ENCODE measurements at regions not wholly inside any gene's neighbourhood (a gene's known extent, or its start where the extent isn't known, plus 50 kb on each side); places are given as distances from the start of the nearest gene placed in this dataset.

- no peaks in the 10 kb centered on the region for H3K36me3 Mint-ChIP-seq
- no peak overlapping the region for H3K4me3 Mint-ChIP-seq
- H3K27ac Mint-ChIP-seq, result peak overlapping the region; percentile 73
- ATAC-seq, result no peak
- H3K9me3 Mint-ChIP-seq, result peaks cover 2% of the 10 kb centered on the region
- H3K4me1 Mint-ChIP-seq, result peaks cover 30% of the 10 kb centered on the region
- H3K27me3 Mint-ChIP-seq, result peaks cover 11% of the 10 kb centered on the region
Observed at GRCh38 chr11:64450168-64450560, 91.2 kb downstream of the RPS6KA4 start.

GRCh38 chr11:64451856-64452255 is 92.9 kb downstream of the RPS6KA4 start:
- H3K27ac Mint-ChIP-seq, result no peak overlapping the region
- peaks cover 2% of the 10 kb centered on the region for H3K9me3 Mint-ChIP-seq
- ATAC-seq, result no peak
- no peaks in the 10 kb centered on the region for H3K36me3 Mint-ChIP-seq
- peaks cover 26% of the 10 kb centered on the region for H3K27me3 Mint-ChIP-seq
- peaks cover 30% of the 10 kb centered on the region for H3K4me1 Mint-ChIP-seq
- no peak overlapping the region for H3K4me3 Mint-ChIP-seq

GRCh38 chr11:64453466-64453865 is 94.5 kb downstream of the RPS6KA4 start:
- ATAC-seq, result no peak
- Mint-ChIP-seq H3K9me3 (peaks cover 2% of the 10 kb centered on the region), H3K27me3 (peaks cover 26% of the 10 kb centered on the region), H3K36me3 (no peaks in the 10 kb centered on the region), H3K4me1 (peaks cover 22% of the 10 kb centered on the region), H3K27ac (no peak overlapping the region), H3K4me3 (no peak overlapping the region)

- H3K4me1 Mint-ChIP-seq, result peaks cover 5% of the 10 kb centered on the region
- no peak overlapping the region for H3K27ac Mint-ChIP-seq
Observed at GRCh38 chr11:64455456-64456261, 96.7 kb downstream of the RPS6KA4 start.

GRCh38 chr11:64456509-64457320 is 97.8 kb downstream of the RPS6KA4 start:
- Mint-ChIP-seq H3K36me3 (no peaks in the 10 kb centered on the region), H3K4me1 (peaks cover 5% of the 10 kb centered on the region), H3K9me3 (peaks cover 2% of the 10 kb centered on the region), H3K27ac (no peak overlapping the region), H3K4me3 (no peak overlapping the region), H3K27me3 (peaks cover 34% of the 10 kb centered on the region)
- ATAC-seq, result no peak

More at GRCh38 chr11:64455456-64456261, 96.7 kb downstream of the RPS6KA4 start:
- H3K27me3 Mint-ChIP-seq, result peaks cover 32% of the 10 kb centered on the region
- no peaks in the 10 kb centered on the region for H3K36me3 Mint-ChIP-seq
- no peak overlapping the region for H3K4me3 Mint-ChIP-seq
- ATAC-seq, result no peak
- peaks cover 2% of the 10 kb centered on the region for H3K9me3 Mint-ChIP-seq

- H3K4me3 Mint-ChIP-seq, result no peak overlapping the region
- H3K4me1 Mint-ChIP-seq, result peaks cover 5% of the 10 kb centered on the region
- no peak overlapping the region for H3K27ac Mint-ChIP-seq
- peaks cover 2% of the 10 kb centered on the region for H3K9me3 Mint-ChIP-seq
- no peaks in the 10 kb centered on the region for H3K36me3 Mint-ChIP-seq
- H3K27me3 Mint-ChIP-seq, result peaks cover 34% of the 10 kb centered on the region
- ATAC-seq, result no peak
Observed at GRCh38 chr11:64457416-64458010, 98.2 kb upstream of the SLC22A11 start.

- H3K36me3 Mint-ChIP-seq, result no peaks in the 10 kb centered on the region
- H3K27me3 Mint-ChIP-seq, result peaks cover 26% of the 10 kb centered on the region
- no peaks in the 10 kb centered on the region for H3K4me1 Mint-ChIP-seq
- ATAC-seq, result no peak
- H3K9me3 Mint-ChIP-seq, result no peaks in the 10 kb centered on the region
- no peak overlapping the region for H3K4me3 Mint-ChIP-seq
- no peak overlapping the region for H3K27ac Mint-ChIP-seq
Observed at GRCh38 chr11:64458997-64459396, 96.7 kb upstream of the SLC22A11 start.

GRCh38 chr11:64459609-64460008 is 96.1 kb upstream of the SLC22A11 start:
- Mint-ChIP-seq H3K27me3 (peaks cover 26% of the 10 kb centered on the region), H3K9me3 (no peaks in the 10 kb centered on the region), H3K36me3 (no peaks in the 10 kb centered on the region), H3K27ac (no peak overlapping the region), H3K4me1 (no peaks in the 10 kb centered on the region), H3K4me3 (no peak overlapping the region)
- no peak for ATAC-seq

- no peaks in the 10 kb centered on the region for H3K9me3 Mint-ChIP-seq
- no peak overlapping the region for H3K4me3 Mint-ChIP-seq
- H3K27ac Mint-ChIP-seq, result no peak overlapping the region
- H3K4me1 Mint-ChIP-seq, result no peaks in the 10 kb centered on the region
- no peak for ATAC-seq
- no peaks in the 10 kb centered on the region for H3K36me3 Mint-ChIP-seq
- peaks cover 14% of the 10 kb centered on the region for H3K27me3 Mint-ChIP-seq
Observed at GRCh38 chr11:64461081-64461480, 94.7 kb upstream of the SLC22A11 start.

GRCh38 chr11:64466115-64466718 is 89.5 kb upstream of the SLC22A11 start:
- ATAC-seq, result no peak
- H3K9me3 Mint-ChIP-seq, result peaks cover 5% of the 10 kb centered on the region
- peaks cover 8% of the 10 kb centered on the region for H3K27me3 Mint-ChIP-seq
- peaks cover 6% of the 10 kb centered on the region for H3K36me3 Mint-ChIP-seq
- no peak overlapping the region for H3K27ac Mint-ChIP-seq
- H3K4me3 Mint-ChIP-seq, result no peak overlapping the region
- H3K4me1 Mint-ChIP-seq, result no peaks in the 10 kb centered on the region

- H3K27me3 Mint-ChIP-seq, result peaks cover 30% of the 10 kb centered on the region
- H3K27ac Mint-ChIP-seq, result no peak overlapping the region
- H3K9me3 Mint-ChIP-seq, result peaks cover 5% of the 10 kb centered on the region
- no peak overlapping the region for H3K4me3 Mint-ChIP-seq
- no peak for ATAC-seq
- peaks cover 6% of the 10 kb centered on the region for H3K36me3 Mint-ChIP-seq
- no peaks in the 10 kb centered on the region for H3K4me1 Mint-ChIP-seq
Observed at GRCh38 chr11:64469288-64469687, 86.5 kb upstream of the SLC22A11 start.

GRCh38 chr11:64472593-64473455 is 82.9 kb upstream of the SLC22A11 start:
- Mint-ChIP-seq H3K27ac (no peak overlapping the region), H3K4me3 (no peak overlapping the region), H3K36me3 (peaks cover 6% of the 10 kb centered on the region), H3K9me3 (peaks cover 5% of the 10 kb centered on the region), H3K27me3 (peaks cover 59% of the 10 kb centered on the region), H3K4me1 (no peaks in the 10 kb centered on the region)
- no peak for ATAC-seq

- Mint-ChIP-seq H3K4me1 (no peaks in the 10 kb centered on the region), H3K27me3 (peaks cover 71% of the 10 kb centered on the region), H3K9me3 (peaks cover 5% of the 10 kb centered on the region), H3K4me3 (no peak overlapping the region), H3K36me3 (peaks cover 6% of the 10 kb centered on the region), H3K27ac (no peak overlapping the region)
- no peak for ATAC-seq
Observed at GRCh38 chr11:64474680-64475079, 81.1 kb upstream of the SLC22A11 start.

- no peak overlapping the region for H3K4me3 Mint-ChIP-seq
- no peak for ATAC-seq
- peaks cover 71% of the 10 kb centered on the region for H3K27me3 Mint-ChIP-seq
- peaks cover 6% of the 10 kb centered on the region for H3K36me3 Mint-ChIP-seq
- H3K27ac Mint-ChIP-seq, result no peak overlapping the region
- peaks cover 5% of the 10 kb centered on the region for H3K9me3 Mint-ChIP-seq
- H3K4me1 Mint-ChIP-seq, result no peaks in the 10 kb centered on the region
Observed at GRCh38 chr11:64475145-64475544, 80.6 kb upstream of the SLC22A11 start.
